Retinal pigment epithelial cell (primary cell): ENCODE measurements at regions not wholly inside any gene's neighbourhood (a gene's known extent, or its start where the extent isn't known, plus 50 kb on each side); places are given as distances from the start of the nearest gene placed in this dataset.

Experiments
- DNase-seq: peaks from one replicate; pipeline ENCODE4 v3.0.0-alpha.2; 2010; ENCODE audit warnings: low read depth
- H3K4me3 ChIP-seq: 2 replicates; pipeline ENCODE4 v1.5.1; 2011; ENCODE audit warnings: mild to moderate bottlenecking, low read length, control low read depth, moderate library complexity
- TF ChIP-seq, protein P1 (sequence below): conservative IDR thresholded peaks from 2 replicates; pipeline ENCODE4 v1.5.1; 2011; ENCODE audit warnings: low read depth, low read length, control low read depth, inconsistent platforms

DNA sequence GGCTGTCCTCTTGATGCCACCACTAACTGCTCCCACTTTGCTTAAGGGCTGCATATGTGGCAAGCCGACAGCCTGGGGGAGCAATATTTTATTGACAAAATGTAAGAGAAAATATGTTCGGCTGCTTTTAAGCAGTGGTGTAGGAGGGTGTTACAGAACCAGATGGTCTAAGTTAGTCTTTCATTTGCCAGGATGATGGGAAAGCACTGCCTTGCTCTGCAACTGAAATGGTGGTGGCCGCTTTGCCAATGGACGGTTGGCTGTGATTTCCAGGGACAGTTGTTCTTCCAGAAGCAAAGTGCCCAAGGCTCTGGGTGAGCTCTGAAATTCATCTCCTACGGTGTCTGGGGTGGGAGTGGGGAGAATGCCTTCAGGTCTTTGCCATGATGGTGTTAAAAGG lies 469.3 kb downstream of the TOX3 start:
- DNase-seq: no peak
- no peak overlapping the region for H3K4me3 ChIP-seq
- TF ChIP-seq, protein P1, sequence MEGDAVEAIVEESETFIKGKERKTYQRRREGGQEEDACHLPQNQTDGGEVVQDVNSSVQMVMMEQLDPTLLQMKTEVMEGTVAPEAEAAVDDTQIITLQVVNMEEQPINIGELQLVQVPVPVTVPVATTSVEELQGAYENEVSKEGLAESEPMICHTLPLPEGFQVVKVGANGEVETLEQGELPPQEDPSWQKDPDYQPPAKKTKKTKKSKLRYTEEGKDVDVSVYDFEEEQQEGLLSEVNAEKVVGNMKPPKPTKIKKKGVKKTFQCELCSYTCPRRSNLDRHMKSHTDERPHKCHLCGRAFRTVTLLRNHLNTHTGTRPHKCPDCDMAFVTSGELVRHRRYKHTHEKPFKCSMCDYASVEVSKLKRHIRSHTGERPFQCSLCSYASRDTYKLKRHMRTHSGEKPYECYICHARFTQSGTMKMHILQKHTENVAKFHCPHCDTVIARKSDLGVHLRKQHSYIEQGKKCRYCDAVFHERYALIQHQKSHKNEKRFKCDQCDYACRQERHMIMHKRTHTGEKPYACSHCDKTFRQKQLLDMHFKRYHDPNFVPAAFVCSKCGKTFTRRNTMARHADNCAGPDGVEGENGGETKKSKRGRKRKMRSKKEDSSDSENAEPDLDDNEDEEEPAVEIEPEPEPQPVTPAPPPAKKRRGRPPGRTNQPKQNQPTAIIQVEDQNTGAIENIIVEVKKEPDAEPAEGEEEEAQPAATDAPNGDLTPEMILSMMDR: no peak

- DNase-seq: no peak
- H3K4me3 ChIP-seq: no peak overlapping the region
- TF ChIP-seq, protein P1: no peak
Measured at GRCh38 chr16:52076801-52077201, 470.1 kb downstream of the TOX3 start.

DNA sequence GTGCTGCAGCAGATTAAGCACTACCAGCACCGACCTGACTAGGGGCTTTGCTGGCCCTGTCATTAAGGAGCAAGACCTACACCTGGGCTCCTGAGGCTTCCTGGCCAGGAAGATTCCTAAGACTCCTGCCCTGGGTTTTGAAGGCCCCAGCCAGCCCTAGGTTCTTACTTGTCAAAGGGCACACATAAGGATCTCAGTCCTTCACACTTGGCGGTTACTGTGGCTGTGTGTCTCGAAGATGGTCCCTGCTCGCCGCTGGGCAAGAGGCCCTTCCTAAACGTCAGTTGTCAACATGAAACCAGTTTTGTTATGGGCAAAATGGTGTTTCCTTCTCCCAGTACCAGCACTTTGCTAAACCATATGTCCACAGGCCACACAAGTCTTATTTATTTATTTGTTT lies 470.6 kb downstream of the TOX3 start:
- DNase-seq: no peak
- TF ChIP-seq, protein P1: no peak
- no peak overlapping the region for H3K4me3 ChIP-seq

GRCh38 chr16:52074133-52074532 lies 472.8 kb downstream of the TOX3 start:
- no peak for DNase-seq
- TF ChIP-seq, protein P1: no peak
- H3K4me3 ChIP-seq: no peak overlapping the region

DNA sequence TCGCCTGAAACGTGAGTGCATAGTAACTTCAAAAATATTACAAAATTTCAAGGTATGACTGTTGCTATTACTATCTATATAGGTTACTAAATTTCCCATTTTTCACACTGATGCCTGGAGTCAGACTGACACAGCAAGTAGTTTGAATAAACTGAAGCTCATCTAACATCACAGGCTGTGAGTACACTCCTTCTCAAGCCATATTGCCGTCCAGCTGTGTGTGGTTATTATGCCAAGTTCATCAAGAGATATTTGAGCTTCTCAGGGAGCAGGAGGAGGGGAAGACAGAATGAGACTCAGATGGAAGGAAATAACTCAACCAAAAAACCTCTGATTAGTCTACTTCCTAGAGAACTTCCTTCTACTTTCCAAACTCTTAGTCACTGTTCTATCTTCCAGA lies 473.9 kb downstream of the TOX3 start:
- no peak for DNase-seq
- H3K4me3 ChIP-seq: no peak overlapping the region
- TF ChIP-seq, protein P1: no peak

DNA sequence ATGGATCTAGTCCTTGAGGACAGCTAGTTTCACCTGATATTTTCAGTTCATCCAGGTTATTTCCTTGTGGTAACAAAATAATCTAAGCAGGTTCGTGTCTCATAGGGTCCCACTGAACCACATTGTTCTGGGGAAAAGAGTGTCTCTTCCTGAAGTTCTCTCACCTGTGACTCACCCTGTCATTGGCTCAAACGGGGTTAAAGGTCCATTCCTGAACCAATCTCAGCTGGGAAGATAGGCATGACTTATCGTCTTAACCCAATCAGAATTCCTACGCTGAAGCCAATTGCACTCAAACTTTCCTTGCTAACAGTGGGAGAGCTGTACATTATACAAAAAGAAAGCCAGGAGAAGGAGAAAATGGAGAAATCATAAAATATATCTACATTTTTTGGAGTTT lies 475.8 kb downstream of the TOX3 start:
- TF ChIP-seq, protein P1: no peak
- no peak for DNase-seq
- no peak overlapping the region for H3K4me3 ChIP-seq

DNA sequence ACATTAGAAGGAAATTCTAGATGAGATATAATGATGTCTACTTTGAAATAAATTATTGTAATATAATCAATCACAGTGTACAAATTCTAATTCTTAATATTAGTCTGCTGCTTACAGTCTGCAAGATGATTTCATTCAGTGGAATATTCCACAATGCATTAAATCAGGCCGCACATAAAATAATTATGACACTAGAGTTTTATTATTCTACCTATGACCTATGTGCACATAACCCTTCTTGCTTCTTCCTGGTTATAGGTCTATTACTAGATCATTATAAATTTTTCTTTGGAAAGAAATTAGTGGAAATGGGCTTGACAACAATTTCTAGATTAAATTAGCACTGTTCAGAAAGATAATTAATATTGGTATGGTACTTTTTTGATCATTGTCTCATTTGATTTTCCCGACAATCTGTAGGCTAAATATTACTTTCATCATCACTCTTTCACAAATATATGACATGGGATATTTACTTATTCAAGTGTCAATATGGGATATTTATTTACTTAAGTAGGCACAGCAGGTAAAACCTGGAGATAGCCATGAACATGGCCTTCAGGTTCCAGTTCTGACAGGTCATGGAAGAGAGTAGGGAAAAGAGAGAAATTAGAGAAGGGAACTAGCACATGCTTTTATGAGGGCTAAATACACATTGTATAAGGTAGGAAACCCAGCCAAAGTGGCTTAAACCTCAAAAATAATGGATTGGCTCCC lies 476.4 kb downstream of the TOX3 start:
- DNase-seq: no peak
- H3K4me3 ChIP-seq: no peak overlapping the region
- TF ChIP-seq, protein P1: no peak
